ENCODE measurements at regions not wholly inside any gene's neighbourhood (a gene's known extent, or its start where the extent isn't known, plus 50 kb on each side); places are given as distances from the start of the nearest gene placed in this dataset.

GRCh38 chr9:135035781-135036760, 51.4 kb upstream of the OLFM1 start:
- FAIRE-seq (no peak), DNase-seq (ENCODE audit: insufficient read length, low spot score) (no peak)
- no peak for TF ChIP-seq POLR2A (IDR thresholded peaks at IDR 0.05; ENCODE audit: low read depth, low read length)

GRCh38 chr9:135036861-135037465, 50.5 kb upstream of the OLFM1 start:
- TF ChIP-seq POLR2A (IDR thresholded peaks at IDR 0.05; ENCODE audit: low read depth, low read length): no peak
- DNase-seq (ENCODE audit: insufficient read length, low spot score): no peak
- FAIRE-seq: no peak

GRCh38 chr9:135037521-135038250, 49.8 kb upstream of the OLFM1 start:
- no peak for DNase-seq (ENCODE audit: insufficient read length, low spot score)
- no peak for FAIRE-seq
- no peak for TF ChIP-seq POLR2A (IDR thresholded peaks at IDR 0.05; ENCODE audit: low read depth, low read length)
